ENCODE measurements at regions not wholly inside any gene's neighbourhood (a gene's known extent, or its start where the extent isn't known, plus 50 kb on each side); places are given as distances from the start of the nearest gene placed in this dataset.
"Not testable (repeated sequence)": the region's sequence is repeated elsewhere in the genome, so short reads cannot be mapped to it uniquely, and the experiment has no call there.

GRCh38 chr7:4606797-4607196, 75.3 kb upstream of the FOXK1 start:
- H3K4me1 ChIP-seq (ENCODE audit: insufficient read depth, low read length) = no peaks in the 10 kb centered on the region
- H3K4me3 ChIP-seq (ENCODE audit: low read length) = no peak overlapping the region
- no peaks in the 10 kb centered on the region for H3K36me3 ChIP-seq (ENCODE audit: insufficient read depth, low read length)
- ATAC-seq (ENCODE audit: poor library complexity) (no peak), DNase-seq (no peak)
- no peaks in the 10 kb centered on the region for H3K27me3 ChIP-seq (ENCODE audit: control insufficient read depth in 1 of 2, insufficient read depth in 2 of 2, low read length in 2 of 2)
- TF ChIP-seq, protein P1, sequence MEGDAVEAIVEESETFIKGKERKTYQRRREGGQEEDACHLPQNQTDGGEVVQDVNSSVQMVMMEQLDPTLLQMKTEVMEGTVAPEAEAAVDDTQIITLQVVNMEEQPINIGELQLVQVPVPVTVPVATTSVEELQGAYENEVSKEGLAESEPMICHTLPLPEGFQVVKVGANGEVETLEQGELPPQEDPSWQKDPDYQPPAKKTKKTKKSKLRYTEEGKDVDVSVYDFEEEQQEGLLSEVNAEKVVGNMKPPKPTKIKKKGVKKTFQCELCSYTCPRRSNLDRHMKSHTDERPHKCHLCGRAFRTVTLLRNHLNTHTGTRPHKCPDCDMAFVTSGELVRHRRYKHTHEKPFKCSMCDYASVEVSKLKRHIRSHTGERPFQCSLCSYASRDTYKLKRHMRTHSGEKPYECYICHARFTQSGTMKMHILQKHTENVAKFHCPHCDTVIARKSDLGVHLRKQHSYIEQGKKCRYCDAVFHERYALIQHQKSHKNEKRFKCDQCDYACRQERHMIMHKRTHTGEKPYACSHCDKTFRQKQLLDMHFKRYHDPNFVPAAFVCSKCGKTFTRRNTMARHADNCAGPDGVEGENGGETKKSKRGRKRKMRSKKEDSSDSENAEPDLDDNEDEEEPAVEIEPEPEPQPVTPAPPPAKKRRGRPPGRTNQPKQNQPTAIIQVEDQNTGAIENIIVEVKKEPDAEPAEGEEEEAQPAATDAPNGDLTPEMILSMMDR (IDR thresholded peaks at IDR 0.05) = no peak
- no peaks in the 10 kb centered on the region for H3K36me3 Mint-ChIP-seq (ENCODE audit: low read depth)
- no peak overlapping the region for H3K4me3 Mint-ChIP-seq
- ChIA-PET POLR2A (no interaction called here), CTCF (no interaction called here)
- H3K9me3 Mint-ChIP-seq = no peaks in the 10 kb centered on the region
- intact Hi-C loops (cut with DNase I, micrococcal nuclease) = no loop called here
- H3K27ac Mint-ChIP-seq = no peak overlapping the region
- no peaks in the 10 kb centered on the region for H3K9me3 ChIP-seq (ENCODE audit: control insufficient read depth in 1 of 2, insufficient read depth in 1 of 2, low read length in 2 of 2)
- H3K27me3 Mint-ChIP-seq = peaks cover 4% of the 10 kb centered on the region
- H3K4me1 Mint-ChIP-seq (ENCODE audit: low read depth) = peaks cover 5% of the 10 kb centered on the region
- H3K27ac ChIP-seq (ENCODE audit: low read depth in 1 of 2, low read length in 2 of 2) = no peak overlapping the region

DNA sequence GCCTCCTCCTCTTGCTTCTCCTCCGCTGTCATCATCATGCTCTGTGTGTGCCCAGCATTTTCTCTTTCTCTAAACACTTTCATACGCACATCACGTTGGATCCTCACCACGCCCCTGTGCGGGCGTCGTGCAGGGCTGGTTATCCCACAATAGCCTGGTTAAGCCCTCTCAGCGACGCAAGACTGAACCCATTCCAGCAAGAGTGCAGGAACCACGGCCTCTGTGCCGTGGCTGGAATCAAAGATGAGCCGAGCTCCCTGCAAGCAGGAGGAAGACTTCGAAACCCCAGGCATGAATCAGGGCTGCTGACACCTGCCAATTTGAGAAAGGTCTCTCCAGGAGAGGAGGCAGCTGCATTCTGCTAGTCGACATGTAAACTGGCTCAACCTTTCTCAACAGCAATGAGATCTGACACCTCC, 74.8 kb upstream of the FOXK1 start:
- H3K9me3 Mint-ChIP-seq = no peaks in the 10 kb centered on the region
- H3K4me1 Mint-ChIP-seq (ENCODE audit: low read depth) = peaks cover 5% of the 10 kb centered on the region
- TF ChIP-seq, protein P1 (IDR thresholded peaks at IDR 0.05) = no peak
- no peak overlapping the region for H3K27ac ChIP-seq (ENCODE audit: low read depth in 1 of 2, low read length in 2 of 2)
- no peak overlapping the region for H3K27ac Mint-ChIP-seq
- intact Hi-C loops (cut with DNase I, micrococcal nuclease) = no loop called here
- H3K4me1 ChIP-seq (ENCODE audit: insufficient read depth, low read length) = no peaks in the 10 kb centered on the region
- ATAC-seq (ENCODE audit: poor library complexity) (no peak), DNase-seq (no peak)
- H3K4me3 Mint-ChIP-seq = no peak overlapping the region
- H3K36me3 ChIP-seq (ENCODE audit: insufficient read depth, low read length) = no peaks in the 10 kb centered on the region
- POLR2A ChIA-PET = no interaction called here
- CTCF ChIA-PET = no interaction called here
- no peaks in the 10 kb centered on the region for H3K9me3 ChIP-seq (ENCODE audit: control insufficient read depth in 1 of 2, insufficient read depth in 1 of 2, low read length in 2 of 2)
- no peak overlapping the region for H3K4me3 ChIP-seq (ENCODE audit: low read length)
- H3K36me3 Mint-ChIP-seq (ENCODE audit: low read depth) = no peaks in the 10 kb centered on the region
- H3K27me3 Mint-ChIP-seq = peaks cover 4% of the 10 kb centered on the region
- no peaks in the 10 kb centered on the region for H3K27me3 ChIP-seq (ENCODE audit: control insufficient read depth in 1 of 2, insufficient read depth in 2 of 2, low read length in 2 of 2)

DNA sequence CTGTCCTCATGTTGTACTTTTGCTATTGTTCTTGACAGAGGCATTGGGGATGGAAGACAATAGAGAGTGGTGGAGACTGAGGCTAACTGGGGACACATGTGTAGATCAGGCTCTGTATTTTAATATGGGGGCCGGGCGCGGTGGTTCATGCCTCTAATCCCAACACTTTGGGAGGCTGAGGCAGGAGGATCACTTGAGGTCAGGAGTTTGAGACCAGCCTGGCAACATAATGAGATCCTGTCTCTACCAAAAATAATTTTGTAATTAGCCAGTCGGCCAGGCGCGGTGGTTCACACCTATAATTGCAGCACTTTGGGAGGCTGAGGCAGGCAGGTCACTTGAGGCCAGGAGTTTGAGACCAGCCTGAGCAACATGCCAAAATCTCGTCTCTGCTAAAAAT, 72.5 kb upstream of the FOXK1 start:
- CTCF ChIA-PET; intact Hi-C loops (cut with DNase I, micrococcal nuclease); H3K36me3 Mint-ChIP-seq (ENCODE audit: low read depth); DNase-seq; H3K9me3 ChIP-seq (ENCODE audit: control insufficient read depth in 1 of 2, insufficient read depth in 1 of 2, low read length in 2 of 2); H3K36me3 ChIP-seq (ENCODE audit: insufficient read depth, low read length); POLR2A ChIA-PET; H3K27me3 ChIP-seq (ENCODE audit: control insufficient read depth in 1 of 2, insufficient read depth in 2 of 2, low read length in 2 of 2); H3K27me3 Mint-ChIP-seq; H3K4me3 ChIP-seq (ENCODE audit: low read length); H3K27ac ChIP-seq (ENCODE audit: low read depth in 1 of 2, low read length in 2 of 2); ATAC-seq (ENCODE audit: poor library complexity); H3K4me3 Mint-ChIP-seq; H3K27ac Mint-ChIP-seq; H3K9me3 Mint-ChIP-seq: not testable (repeated sequence)
- H3K4me1 Mint-ChIP-seq (ENCODE audit: low read depth) = peaks cover 20% of the 10 kb centered on the region
- H3K4me1 ChIP-seq (ENCODE audit: insufficient read depth, low read length) = peaks cover 12% of the 10 kb centered on the region

DNA sequence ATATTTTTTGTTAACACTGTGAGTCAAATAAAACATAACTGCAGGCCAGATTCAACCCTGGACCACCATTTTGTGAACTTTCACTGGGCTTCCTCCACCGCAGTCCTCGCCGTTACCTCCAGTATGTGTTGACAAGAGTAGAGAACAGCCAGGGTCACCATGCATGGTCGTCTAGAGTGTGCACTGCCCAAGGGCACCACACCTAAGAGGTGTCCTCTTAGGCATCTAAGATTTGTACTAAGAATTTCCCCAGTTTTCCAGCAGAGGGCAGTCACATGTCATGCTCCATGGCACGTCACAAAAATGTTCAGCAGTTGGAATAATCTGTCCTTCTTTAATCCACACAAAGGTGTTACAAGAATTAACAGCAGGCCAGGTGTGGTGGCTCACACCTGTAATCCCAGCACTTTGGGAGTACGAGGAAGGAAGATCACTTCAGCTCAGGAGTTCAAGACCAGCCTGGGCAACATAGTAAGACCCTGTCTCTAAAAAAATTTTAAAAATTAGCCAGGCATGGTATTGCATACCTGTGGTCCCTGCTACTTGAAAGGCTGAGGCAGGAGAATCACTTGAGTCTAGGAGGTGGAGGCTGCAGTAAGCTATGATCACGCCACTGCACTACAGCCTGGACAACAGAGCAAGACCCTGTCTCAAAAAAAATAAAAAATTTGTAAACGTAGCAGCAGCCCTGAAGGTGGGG, 71.2 kb upstream of the FOXK1 start:
- Mint-ChIP-seq H3K36me3 (ENCODE audit: low read depth) (no peaks in the 10 kb centered on the region), H3K27me3 (peaks cover 4% of the 10 kb centered on the region), H3K27ac (no peak overlapping the region), H3K4me1 (ENCODE audit: low read depth) (peaks cover 20% of the 10 kb centered on the region), H3K4me3 (no peak overlapping the region), H3K9me3 (no peaks in the 10 kb centered on the region)
- TF ChIP-seq, protein P1 (IDR thresholded peaks at IDR 0.05) = peak; percentile 84
- Histone ChIP-seq H3K27ac (ENCODE audit: low read depth in 1 of 2, low read length in 2 of 2) (no peak overlapping the region), H3K9me3 (ENCODE audit: control insufficient read depth in 1 of 2, insufficient read depth in 1 of 2, low read length in 2 of 2) (no peaks in the 10 kb centered on the region), H3K4me1 (ENCODE audit: insufficient read depth, low read length) (peaks cover 12% of the 10 kb centered on the region), H3K36me3 (ENCODE audit: insufficient read depth, low read length) (no peaks in the 10 kb centered on the region), H3K4me3 (ENCODE audit: low read length) (no peak overlapping the region), H3K27me3 (ENCODE audit: control insufficient read depth in 1 of 2, insufficient read depth in 2 of 2, low read length in 2 of 2) (no peaks in the 10 kb centered on the region)
- intact Hi-C loops (cut with DNase I, micrococcal nuclease) = loop anchor here (1.0 to 10.0 kb wide), 6 partner anchors 30 to 474 kb away; partner anchors contain the start of genes FOXK1 (in 1 of the 2) and RADIL (in 1 of the 2)
- ATAC-seq (ENCODE audit: poor library complexity) (peak; percentile 91), DNase-seq (peak; percentile 23 to 84 (median 40))
- CTCF ChIA-PET = interaction anchor here (0.6 to 1.0 kb wide), 3 partner anchors 62 to 474 kb away, joined by 3 to 4 read pairs (median 3); no protein-coding TSS in a partner anchor
- POLR2A ChIA-PET = interaction anchor here (1.1 kb wide), 1 partner anchor 31 kb away, joined by 3 read pairs; no protein-coding TSS in a partner anchor

All from CD4-positive, alpha-beta T cell (primary cell).